WTC11 (cell line): ENCODE measurements at regions not wholly inside any gene's neighbourhood (a gene's known extent, or its start where the extent isn't known, plus 50 kb on each side); places are given as distances from the start of the nearest gene placed in this dataset.

Experiments
- ATAC-seq: fragments of 200-7000 bp; cut with Tn5 transposase; 2 replicates; pipeline ENCODE4 v1.10.0; 2021; ENCODE audit warnings: mild to moderate bottlenecking, moderate library complexity
- CTCF ChIA-PET: fragments of 300-600 bp; sonication (Branson Sonifier 250); formaldehyde crosslinking; loops from one replicate; lab custom pipeline; 2021; ENCODE audit warnings: antibody characterized with exemption; lab: Charles Lee
- POLR2A ChIA-PET: fragments of 350-600 bp; sonication (Branson Sonifier 250); formaldehyde crosslinking; loops from one replicate; lab custom pipeline; 2021; ENCODE audit warnings: antibody characterized with exemption; lab: Charles Lee
- DNase-seq: peaks from one replicate; pipeline ENCODE4 v3.0.0; 2021; ENCODE audit warnings: low spot score
- H3K27ac Mint-ChIP-seq: 2 replicates; pipeline ENCODE4 v1.8.0; 2021; ENCODE audit warnings: mixed read lengths
- H3K27me3 Mint-ChIP-seq: 2 replicates; pipeline ENCODE4 v1.8.0; 2021; ENCODE audit warnings: low read depth, mild to moderate bottlenecking, moderate library complexity, mixed read lengths
- H3K36me3 Mint-ChIP-seq: 2 replicates; pipeline ENCODE4 v1.8.0; 2021; ENCODE audit warnings: mixed read lengths
- H3K4me1 Mint-ChIP-seq: 2 replicates; pipeline ENCODE4 v1.8.0; 2022; ENCODE audit warnings: mixed read lengths
- H3K4me3 Mint-ChIP-seq: 2 replicates; pipeline ENCODE4 v1.8.0; 2021; ENCODE audit warnings: mild to moderate bottlenecking, moderate library complexity, mixed read lengths
- H3K9me3 Mint-ChIP-seq: 2 replicates; pipeline ENCODE4 v1.8.0; 2021; ENCODE audit warnings: mixed read lengths
- AFF4 ChIP-seq: sonication (generic); formaldehyde crosslinking; IDR thresholded peaks from 2 replicates; pipeline ENCODE4 v1.8.1; 2023; ENCODE audit warnings: mild to moderate bottlenecking, missing genetic modification reagents, borderline replicate concordance
- CBFB ChIP-seq: sonication (generic); formaldehyde crosslinking; IDR thresholded peaks from 2 replicates; pipeline ENCODE4 v1.8.1; 2022; ENCODE audit warnings: mild to moderate bottlenecking, low read depth, missing genetic modification reagents
- EMX1 ChIP-seq: fragments of 250-450 bp; sonication (Bioruptor Pico); IDR thresholded peaks from 2 replicates; pipeline ENCODE4 v1.8.0; 2021; ENCODE audit warnings: mild to moderate bottlenecking
- ETV6 ChIP-seq: sonication (generic); formaldehyde crosslinking; IDR thresholded peaks from 2 replicates; pipeline ENCODE4 v1.8.1; 2022; ENCODE audit warnings: mild to moderate bottlenecking, missing genetic modification reagents
- FOXK1 ChIP-seq: sonication (generic); formaldehyde crosslinking; IDR thresholded peaks from 2 replicates; pipeline ENCODE4 v1.8.0; 2022; ENCODE audit warnings: mild to moderate bottlenecking, moderate library complexity, missing genetic modification reagents
- FOXP1 ChIP-seq: sonication (generic); formaldehyde crosslinking; IDR thresholded peaks from 2 replicates; pipeline ENCODE4 v1.8.0; 2022; ENCODE audit warnings: missing genetic modification reagents, mild to moderate bottlenecking, moderate library complexity, borderline replicate concordance
- GRHL2 ChIP-seq: fragments of 250-450 bp; sonication (Bioruptor Pico); IDR thresholded peaks from 2 replicates; pipeline ENCODE4 v1.8.0; 2022; ENCODE audit warnings: mild to moderate bottlenecking, moderate library complexity; ENCODE audit not compliant: insufficient replicate concordance, severe bottlenecking
- GTF2I ChIP-seq: fragments of 250-450 bp; sonication (Bioruptor Pico); conservative IDR thresholded peaks from 2 replicates; pipeline ENCODE4 v1.4.0; 2021; ENCODE audit warnings: mild to moderate bottlenecking
- IRF1 ChIP-seq: sonication (generic); formaldehyde crosslinking; IDR thresholded peaks from 2 replicates; pipeline ENCODE4 v1.8.0; 2023; ENCODE audit warnings: missing genetic modification reagents
- JAZF1 ChIP-seq: fragments of 250-450 bp; sonication (Bioruptor Pico); IDR thresholded peaks from 2 replicates; pipeline ENCODE4 v1.9.0; 2021; ENCODE audit warnings: moderate library complexity, mild to moderate bottlenecking, inconsistent platforms
- JUN ChIP-seq: sonication (generic); formaldehyde crosslinking; IDR thresholded peaks from 2 replicates; pipeline ENCODE4 v1.8.0; 2023; ENCODE audit warnings: mild to moderate bottlenecking, missing genetic modification reagents
- MLX ChIP-seq: sonication (generic); formaldehyde crosslinking; IDR thresholded peaks from 2 replicates; pipeline ENCODE4 v1.8.1; 2023; ENCODE audit warnings: mild to moderate bottlenecking, missing genetic modification reagents, moderate library complexity
- NFATC4 ChIP-seq: fragments of 250-450 bp; sonication (Bioruptor Pico); IDR thresholded peaks from 2 replicates; pipeline ENCODE4 v1.9.0; 2021; ENCODE audit warnings: mild to moderate bottlenecking
- NR2C2 ChIP-seq: sonication (generic); formaldehyde crosslinking; IDR thresholded peaks from 2 replicates; pipeline ENCODE4 v1.8.0; 2022; ENCODE audit warnings: mild to moderate bottlenecking, missing genetic modification reagents
- OVOL2 ChIP-seq: fragments of 250-450 bp; sonication (Bioruptor Pico); IDR thresholded peaks from 2 replicates; pipeline ENCODE4 v1.9.0; 2021; ENCODE audit warnings: mild to moderate bottlenecking, borderline replicate concordance
- RORB ChIP-seq: fragments of 250-450 bp; sonication (Bioruptor Pico); IDR thresholded peaks from 2 replicates; pipeline ENCODE4 v1.9.0; 2021; ENCODE audit warnings: mild to moderate bottlenecking
- STAT6 ChIP-seq: sonication (generic); formaldehyde crosslinking; conservative IDR thresholded peaks from 2 replicates; pipeline ENCODE4 v1.8.1; 2023; ENCODE audit warnings: mild to moderate bottlenecking, low read depth, missing genetic modification reagents, moderate library complexity
- TCF7 ChIP-seq: sonication (generic); formaldehyde crosslinking; IDR thresholded peaks from 2 replicates; pipeline ENCODE4 v1.8.0; 2022; ENCODE audit warnings: mild to moderate bottlenecking, low read depth, missing genetic modification reagents, moderate library complexity
- TP53 ChIP-seq: sonication (generic); formaldehyde crosslinking; IDR thresholded peaks from 2 replicates; pipeline ENCODE4 v1.8.1; 2023; ENCODE audit warnings: mild to moderate bottlenecking, missing genetic modification reagents
- ZBTB43 ChIP-seq: sonication (generic); formaldehyde crosslinking; IDR thresholded peaks from 2 replicates; pipeline ENCODE4 v1.8.1; 2023; ENCODE audit warnings: mild to moderate bottlenecking, missing genetic modification reagents
- ZMAT4 ChIP-seq: fragments of 250-450 bp; sonication (Bioruptor Pico); IDR thresholded peaks from 2 replicates; pipeline ENCODE4 v1.9.0; 2021; ENCODE audit warnings: mild to moderate bottlenecking
- ZNF121 ChIP-seq: sonication (generic); formaldehyde crosslinking; IDR thresholded peaks from 2 replicates; pipeline ENCODE4 v1.8.0; 2023; ENCODE audit warnings: missing genetic modification reagents
- ZNF317 ChIP-seq: sonication (generic); formaldehyde crosslinking; IDR thresholded peaks from 2 replicates; pipeline ENCODE4 v1.8.1; 2023; ENCODE audit warnings: low read depth, mild to moderate bottlenecking, moderate library complexity, missing genetic modification reagents, borderline replicate concordance

GRCh38 chr1:98323906-98324358 is 337.6 kb upstream of the SNX7 start (continued):
- TF ChIP-seq FOXK1 (CRISPR knock-in tag) (no peak), MLX (CRISPR knock-in tag) (no peak), ETV6 (CRISPR knock-in tag) (no peak), EMX1 (no peak), OVOL2 (no peak), CBFB (CRISPR knock-in tag) (no peak), JUN (CRISPR knock-in tag) (no peak), NR2C2 (CRISPR knock-in tag) (no peak), STAT6 (no peak)

GRCh38 chr1:98323388-98323787 is 338.1 kb upstream of the SNX7 start:
- Mint-ChIP-seq H3K36me3 (no peaks in the 10 kb centered on the region), H3K4me1 (peaks cover 20% of the 10 kb centered on the region), H3K27me3 (no peaks in the 10 kb centered on the region), H3K9me3 (peaks cover 7% of the 10 kb centered on the region; the same call in 1 of the 2 replicates), H3K4me3 (no peak overlapping the region)
- ATAC-seq (no peak), DNase-seq (no peak)
- ChIA-PET POLR2A (no interaction called here), CTCF (no interaction called here)
- TF ChIP-seq ZMAT4 (CRISPR knock-in tag) = no peak
- no peak for TF ChIP-seq ZBTB43 (CRISPR knock-in tag)
- TF ChIP-seq TP53 = no peak
- TF ChIP-seq IRF1 (CRISPR knock-in tag) = no peak
- no peak for TF ChIP-seq GRHL2 (CRISPR knock-in tag)
- no peak for TF ChIP-seq NFATC4 (CRISPR knock-in tag)
- no peak for TF ChIP-seq FOXP1 (CRISPR knock-in tag)
- TF ChIP-seq JAZF1 (CRISPR knock-in tag) = no peak
- TF ChIP-seq AFF4 = no peak
- no peak for TF ChIP-seq GTF2I (CRISPR knock-in tag)
- no peak for TF ChIP-seq TCF7 (CRISPR knock-in tag)
- no peak for TF ChIP-seq ZNF121 (CRISPR knock-in tag)
- no peak for TF ChIP-seq OVOL2
- TF ChIP-seq ZNF317 (CRISPR knock-in tag) = no peak
- TF ChIP-seq RORB (CRISPR knock-in tag) = no peak
- TF ChIP-seq, all 79 proteins: peak for 0
- no peak overlapping the region for H3K27ac Mint-ChIP-seq
